ENCODE measurements at regions not wholly inside any gene's neighbourhood (a gene's known extent, or its start where the extent isn't known, plus 50 kb on each side); places are given as distances from the start of the nearest gene placed in this dataset.

DNA sequence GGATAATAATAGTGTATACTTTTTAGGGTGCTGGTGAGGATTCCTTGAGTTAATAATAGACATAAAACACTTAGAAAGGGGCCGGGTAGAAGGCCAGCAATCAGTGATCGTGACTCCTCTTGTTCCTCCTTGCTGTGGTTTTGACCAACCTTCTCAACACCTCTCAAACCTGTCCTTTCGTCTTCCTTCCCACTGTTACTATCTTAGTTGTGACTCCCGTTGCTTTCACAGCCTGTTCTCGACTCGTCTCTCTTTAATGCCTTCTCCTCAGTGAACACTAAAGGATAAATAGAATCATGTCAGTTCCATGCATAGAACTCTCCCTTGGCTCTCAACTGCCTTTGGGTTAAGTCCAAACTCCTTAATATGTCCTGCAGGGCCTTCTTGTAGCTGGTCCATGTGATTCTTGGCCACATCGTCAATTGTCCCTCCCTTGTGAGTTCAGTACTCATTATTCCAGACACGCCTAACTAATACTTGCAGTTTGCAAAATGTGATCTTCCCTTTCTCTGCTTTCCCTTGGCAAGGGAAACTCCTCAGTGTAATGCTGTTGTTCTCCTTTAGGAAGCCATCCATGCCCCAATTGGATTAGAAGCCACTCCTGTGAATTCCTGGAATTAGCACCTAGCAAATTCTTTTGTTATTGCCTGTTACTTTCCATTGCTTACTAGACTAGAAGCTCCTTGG lies 164.9 kb downstream of the UTRN start:
- Mint-ChIP-seq H3K27ac (no peak overlapping the region), H3K9me3 (no peaks in the 10 kb centered on the region), H3K27me3 (no peaks in the 10 kb centered on the region), H3K4me1 (no peaks in the 10 kb centered on the region), H3K36me3 (ENCODE audit: low read depth) (peaks cover 73% of the 10 kb centered on the region), H3K4me3 (no peak overlapping the region)
- CTCF ChIA-PET = interaction anchor here (0.6 kb wide), 1 partner anchor 599 kb away, joined by 4 read pairs; no protein-coding TSS in a partner anchor
- POLR2A ChIA-PET = no interaction called here
- DNase-seq (no peak), ATAC-seq (ENCODE audit: low read depth) (no peak)
- intact Hi-C loops (cut with micrococcal nuclease) = no loop called here
- TF ChIP-seq, protein P1, sequence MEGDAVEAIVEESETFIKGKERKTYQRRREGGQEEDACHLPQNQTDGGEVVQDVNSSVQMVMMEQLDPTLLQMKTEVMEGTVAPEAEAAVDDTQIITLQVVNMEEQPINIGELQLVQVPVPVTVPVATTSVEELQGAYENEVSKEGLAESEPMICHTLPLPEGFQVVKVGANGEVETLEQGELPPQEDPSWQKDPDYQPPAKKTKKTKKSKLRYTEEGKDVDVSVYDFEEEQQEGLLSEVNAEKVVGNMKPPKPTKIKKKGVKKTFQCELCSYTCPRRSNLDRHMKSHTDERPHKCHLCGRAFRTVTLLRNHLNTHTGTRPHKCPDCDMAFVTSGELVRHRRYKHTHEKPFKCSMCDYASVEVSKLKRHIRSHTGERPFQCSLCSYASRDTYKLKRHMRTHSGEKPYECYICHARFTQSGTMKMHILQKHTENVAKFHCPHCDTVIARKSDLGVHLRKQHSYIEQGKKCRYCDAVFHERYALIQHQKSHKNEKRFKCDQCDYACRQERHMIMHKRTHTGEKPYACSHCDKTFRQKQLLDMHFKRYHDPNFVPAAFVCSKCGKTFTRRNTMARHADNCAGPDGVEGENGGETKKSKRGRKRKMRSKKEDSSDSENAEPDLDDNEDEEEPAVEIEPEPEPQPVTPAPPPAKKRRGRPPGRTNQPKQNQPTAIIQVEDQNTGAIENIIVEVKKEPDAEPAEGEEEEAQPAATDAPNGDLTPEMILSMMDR (IDR thresholded peaks at IDR 0.05) = no peak

- DNase-seq = no peak
Measured at GRCh38 chr6:144460327-144461095, 175.4 kb downstream of the UTRN start.

DNA sequence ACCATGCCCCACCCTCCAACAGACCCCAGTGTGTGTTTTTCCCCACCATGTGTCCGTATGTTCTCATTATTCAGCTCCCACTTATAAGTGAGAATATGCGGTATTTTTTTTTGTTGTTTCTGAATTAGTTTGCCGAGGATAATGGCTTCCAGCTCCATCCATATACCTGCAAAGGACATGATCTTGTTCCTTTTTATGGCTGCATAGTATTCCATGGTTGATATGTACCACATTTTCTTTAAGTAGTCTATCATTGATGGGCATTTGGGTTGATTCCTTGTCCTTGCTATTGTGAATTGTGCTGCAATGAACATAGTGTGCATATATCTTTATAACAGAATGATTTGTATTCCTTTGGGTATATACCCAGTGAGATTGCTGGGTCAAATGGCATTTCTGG lies 176.9 kb downstream of the UTRN start:
- Mint-ChIP-seq H3K9me3 (no peaks in the 10 kb centered on the region), H3K27me3 (no peaks in the 10 kb centered on the region), H3K4me3 (no peak overlapping the region), H3K27ac (no peak overlapping the region), H3K4me1 (peaks cover 8% of the 10 kb centered on the region), H3K36me3 (ENCODE audit: low read depth) (peaks cover 83% of the 10 kb centered on the region)
- TF ChIP-seq, protein P1 (IDR thresholded peaks at IDR 0.05) = no peak
- intact Hi-C loops (cut with micrococcal nuclease) = no loop called here
- CTCF ChIA-PET = no interaction called here
- DNase-seq (no peak), ATAC-seq (ENCODE audit: low read depth) (no peak)
- POLR2A ChIA-PET = no interaction called here

More at GRCh38 chr6:144460327-144461095, 175.4 kb downstream of the UTRN start:
- ATAC-seq (ENCODE audit: low read depth) = peak; percentile 14
- peak overlapping the region; percentile 76 for H3K27ac Mint-ChIP-seq
- ChIA-PET POLR2A (no interaction called here), CTCF (interaction anchor here (1.0 to 1.1 kb wide), 3 partner anchors 19 to 520 kb away, joined by 3 read pairs; no protein-coding TSS in a partner anchor)
- H3K27me3 Mint-ChIP-seq = no peaks in the 10 kb centered on the region
- no peaks in the 10 kb centered on the region for H3K9me3 Mint-ChIP-seq
- intact Hi-C loops (cut with micrococcal nuclease) = no loop called here
- no peak overlapping the region for H3K4me3 Mint-ChIP-seq
- TF ChIP-seq, protein P1 (IDR thresholded peaks at IDR 0.05) = no peak
- peaks cover 8% of the 10 kb centered on the region for H3K4me1 Mint-ChIP-seq
- peaks cover 83% of the 10 kb centered on the region for H3K36me3 Mint-ChIP-seq (ENCODE audit: low read depth)

- Mint-ChIP-seq H3K27ac (no peak overlapping the region), H3K36me3 (ENCODE audit: low read depth) (peaks cover 76% of the 10 kb centered on the region), H3K4me3 (no peak overlapping the region), H3K4me1 (no peaks in the 10 kb centered on the region), H3K9me3 (no peaks in the 10 kb centered on the region), H3K27me3 (no peaks in the 10 kb centered on the region)
- ChIA-PET POLR2A (interaction anchor here (0.6 kb wide), 1 partner anchor 297 kb away, joined by 6 read pairs; no protein-coding TSS in a partner anchor), CTCF (interaction anchor here (0.7 to 1.7 kb wide), 2 partner anchors 13 to 374 kb away, joined by 3 to 4 read pairs; no protein-coding TSS in a partner anchor)
- DNase-seq (no peak), ATAC-seq (ENCODE audit: low read depth) (no peak)
- intact Hi-C loops (cut with micrococcal nuclease) = no loop called here
- TF ChIP-seq, protein P1 (IDR thresholded peaks at IDR 0.05) = no peak
Measured at GRCh38 chr6:144466716-144467115, 181.6 kb downstream of the UTRN start.

- Mint-ChIP-seq H3K27me3 (no peaks in the 10 kb centered on the region), H3K9me3 (no peaks in the 10 kb centered on the region), H3K4me3 (no peak overlapping the region), H3K36me3 (ENCODE audit: low read depth) (peaks cover 75% of the 10 kb centered on the region), H3K27ac (no peak overlapping the region), H3K4me1 (no peaks in the 10 kb centered on the region)
- ChIA-PET CTCF (interaction anchor here (0.7 to 1.7 kb wide), 2 partner anchors 12 to 375 kb away, joined by 3 to 4 read pairs; no protein-coding TSS in a partner anchor), POLR2A (interaction anchor here (0.6 kb wide), 1 partner anchor 298 kb away, joined by 6 read pairs; no protein-coding TSS in a partner anchor)
- intact Hi-C loops (cut with micrococcal nuclease) = no loop called here
- no peak for DNase-seq
- ATAC-seq (ENCODE audit: low read depth) = no peak
- TF ChIP-seq, protein P1 (IDR thresholded peaks at IDR 0.05) = no peak
Measured at GRCh38 chr6:144467172-144467762, 182.1 kb downstream of the UTRN start.
